DND-41 (cell line): ENCODE measurements at regions not wholly inside any gene's neighbourhood (a gene's known extent, or its start where the extent isn't known, plus 50 kb on each side); places are given as distances from the start of the nearest gene placed in this dataset.

Source experiments
- ATAC-seq: fragments of 200-7000 bp; cut with Tn5 transposase; 3 replicates; pipeline ENCODE4 v1.9.1; 2021; ENCODE audit warnings: low read depth; ENCODE audit not compliant: insufficient read depth
- DNase-seq: peaks from one replicate; pipeline ENCODE4 v3.0.0-alpha.2; 2020
- H2AFZ ChIP-seq: 2 replicates; pipeline ENCODE4 v1.6.0; 2012; ENCODE audit warnings: low read depth, low read length
- H3K27ac ChIP-seq: 2 replicates; pipeline ENCODE4 v1.5.1; 2012; ENCODE audit warnings: low read length, inconsistent platforms
- H3K27me3 ChIP-seq: fragments of 200-600 bp; sonication (generic); 2 replicates; pipeline ENCODE4 v1.6.0; 2012; ENCODE audit warnings: low read length, mild to moderate bottlenecking, inconsistent platforms; ENCODE audit not compliant: insufficient read depth, poor library complexity
- H3K36me3 ChIP-seq: 2 replicates; pipeline ENCODE4 v1.5.1; 2012; ENCODE audit warnings: low read length, inconsistent platforms; ENCODE audit not compliant: insufficient read depth
- H3K4me1 ChIP-seq: 2 replicates; pipeline ENCODE4 v1.5.1; 2012; ENCODE audit warnings: mild to moderate bottlenecking, low read length; ENCODE audit not compliant: insufficient read depth
- H3K4me2 ChIP-seq: 2 replicates; pipeline ENCODE4 v1.6.0; 2012; ENCODE audit warnings: mild to moderate bottlenecking, moderate library complexity, low read length, inconsistent platforms; ENCODE audit not compliant: insufficient read depth
- H3K4me3 ChIP-seq, 2 experiments: fragments of 200-600 bp in 1 of 2; shearing (Covaris generic) in 1 of 2; 2 replicates each; pipeline ENCODE4 v1.5.1; 2012 to 2016; ENCODE audit warnings: inconsistent platforms in 2 of 2, low read length in 2 of 2, mild to moderate bottlenecking in 2 of 2, low read depth in 1 of 2, moderate library complexity in 1 of 2
- H3K79me2 ChIP-seq: 2 replicates; pipeline ENCODE4 v1.6.0; 2012; ENCODE audit warnings: low read length, inconsistent platforms; ENCODE audit not compliant: insufficient read depth
- H3K9ac ChIP-seq: 2 replicates; pipeline ENCODE4 v1.6.0; 2012; ENCODE audit warnings: low read depth, mild to moderate bottlenecking, inconsistent platforms, low read length, moderate library complexity
- H3K9me3 ChIP-seq: 2 replicates; pipeline ENCODE4 v1.5.1; 2012; ENCODE audit warnings: low read length, moderate library complexity, mild to moderate bottlenecking, inconsistent platforms; ENCODE audit not compliant: insufficient read depth, severe bottlenecking
- H4K20me1 ChIP-seq: 2 replicates; pipeline ENCODE4 v1.6.0; 2012; ENCODE audit warnings: low read length; ENCODE audit not compliant: insufficient read depth
- CTCF ChIP-seq: IDR thresholded peaks from 2 replicates; pipeline ENCODE4 v1.5.1; 2012; ENCODE audit warnings: borderline replicate concordance, low read length, moderate library complexity, mild to moderate bottlenecking; ENCODE audit not compliant: poor library complexity, severe bottlenecking; ENCODE audit errors: extremely low read depth
- EZH2 ChIP-seq: IDR thresholded peaks from 3 replicates; pipeline ENCODE4 v1.6.1; 2012; ENCODE audit warnings: borderline replicate concordance, low read depth, mild to moderate bottlenecking, moderate library complexity, low read length, inconsistent platforms; ENCODE audit not compliant: severe bottlenecking

DNA sequence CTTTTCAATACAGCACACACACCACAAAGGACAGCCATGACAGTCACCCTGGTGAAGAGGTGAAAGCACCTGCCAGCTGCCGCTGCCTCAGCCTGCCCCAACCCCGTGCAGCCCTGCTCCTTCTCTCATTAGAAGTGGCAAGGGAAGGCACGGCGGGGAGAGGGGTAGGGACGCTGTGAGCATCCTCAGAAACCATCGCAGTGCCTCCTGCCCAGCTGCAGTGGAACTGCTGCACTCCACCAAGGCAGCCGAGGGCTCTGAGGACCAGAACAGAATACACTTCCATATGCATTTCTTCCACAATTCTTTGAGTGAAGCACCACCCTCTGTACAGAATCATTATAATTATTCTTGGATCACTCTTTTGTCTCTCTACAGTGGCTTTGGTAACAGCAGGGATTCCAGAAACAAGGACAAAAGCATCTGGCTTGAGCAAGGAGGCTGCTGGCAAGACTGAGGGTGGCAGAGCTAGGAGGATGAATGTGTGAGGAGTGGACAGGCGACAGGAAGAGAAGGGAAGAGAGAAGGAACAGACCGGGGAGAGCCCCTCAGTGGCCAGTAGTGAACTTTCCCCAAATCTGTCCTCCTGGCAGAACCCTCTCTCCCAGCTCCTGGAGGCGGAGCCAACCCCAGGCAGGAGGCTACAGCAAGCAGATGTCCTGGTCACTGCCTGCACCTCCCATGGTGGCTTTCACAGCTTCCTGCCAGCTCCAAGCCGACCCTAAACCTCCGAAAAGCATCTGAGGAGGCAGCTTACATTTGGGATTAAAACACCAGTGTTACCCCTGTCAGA is 73.2 kb downstream of the MTNR1A start:
- Histone ChIP-seq H3K36me3 (no peaks in the 10 kb centered on the region), H2AFZ (no peak overlapping the region), H3K4me1 (no peaks in the 10 kb centered on the region), H3K4me3 (no peak overlapping the region), H3K9me3 (no peaks in the 10 kb centered on the region), H4K20me1 (no peaks in the 10 kb centered on the region), H3K27ac (no peak overlapping the region), H3K27me3 (no peaks in the 10 kb centered on the region), H3K79me2 (no peaks in the 10 kb centered on the region), H3K4me2 (no peak overlapping the region), H3K9ac (no peak overlapping the region)
- TF ChIP-seq CTCF (no peak), EZH2 (no peak)
- ATAC-seq, result no peak
- DNase-seq, result no peak

DNA sequence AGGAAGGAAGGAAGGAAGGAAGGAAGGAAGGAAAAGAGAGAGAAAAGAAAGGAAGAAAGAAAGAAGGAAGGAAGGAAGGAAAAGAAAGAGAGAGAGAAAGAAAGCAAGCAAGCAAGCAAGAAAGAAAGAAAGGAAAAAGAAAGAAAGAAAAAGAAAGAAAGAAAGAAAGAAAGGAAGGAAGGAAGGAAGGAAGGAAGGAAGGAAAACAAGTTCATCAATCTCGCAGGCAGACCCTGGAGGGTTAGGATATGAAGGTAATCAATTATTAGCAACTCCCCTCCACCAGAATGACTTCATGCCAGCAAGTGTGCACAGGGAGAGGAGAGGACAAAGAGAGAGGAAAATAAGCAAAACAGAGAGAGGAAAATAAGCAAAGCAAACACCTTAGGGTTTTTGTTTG is 80.2 kb downstream of the MTNR1A start:
- H3K9ac ChIP-seq, result no peak overlapping the region
- ATAC-seq, result no peak

GRCh38 chr4:186473933-186474332 is 81.4 kb downstream of the MTNR1A start:
- TF ChIP-seq EZH2, result no peak
- no peak for TF ChIP-seq CTCF
- H3K79me2 ChIP-seq, result no peaks in the 10 kb centered on the region
- H3K9me3 ChIP-seq, result no peaks in the 10 kb centered on the region
- ATAC-seq (no peak), DNase-seq (no peak)
- no peaks in the 10 kb centered on the region for H3K27me3 ChIP-seq
- H3K36me3 ChIP-seq, result no peaks in the 10 kb centered on the region
- no peak overlapping the region for H3K27ac ChIP-seq
- no peak overlapping the region for H3K9ac ChIP-seq
- no peak overlapping the region for H2AFZ ChIP-seq
- no peaks in the 10 kb centered on the region for H4K20me1 ChIP-seq
- no peak overlapping the region for H3K4me3 ChIP-seq
- H3K4me1 ChIP-seq, result no peaks in the 10 kb centered on the region
- H3K4me2 ChIP-seq, result no peak overlapping the region

More for the DNA sequence above, 80.2 kb downstream of the MTNR1A start:
- no peaks in the 10 kb centered on the region for H3K36me3 ChIP-seq
- DNase-seq, result no peak
- no peaks in the 10 kb centered on the region for H3K9me3 ChIP-seq
- H3K4me3 ChIP-seq, result no peak overlapping the region
- H3K27ac ChIP-seq, result no peak overlapping the region
- no peaks in the 10 kb centered on the region for H3K4me1 ChIP-seq
- no peaks in the 10 kb centered on the region for H3K27me3 ChIP-seq
- H3K4me2 ChIP-seq, result no peak overlapping the region
- H3K79me2 ChIP-seq, result no peaks in the 10 kb centered on the region
- TF ChIP-seq EZH2 (no peak), CTCF (no peak)
- H4K20me1 ChIP-seq, result no peaks in the 10 kb centered on the region
- no peak overlapping the region for H2AFZ ChIP-seq
